Liver (tissue), 8 donors: ENCODE measurements at regions not wholly inside any gene's neighbourhood (a gene's known extent, or its start where the extent isn't known, plus 50 kb on each side); places are given as distances from the start of the nearest gene placed in this dataset.
A peak's percentile ranks its signal among the peaks of the same experiment; 100 is the strongest.

Source experiments
- DNase-seq: peaks from one replicate; pipeline ENCODE4 v3.0.0-alpha.2; 2017; ENCODE audit warnings: low spot score
- H3K27ac ChIP-seq, 2 donors: one replicate each; pipeline ENCODE4 v1.7.0; 2013; ENCODE audit warnings: inconsistent platforms in 2 of 2, low read length in 2 of 2, control low read depth in 1 of 2, low read depth in 1 of 2, mild to moderate bottlenecking in 1 of 2
- H3K27me3 ChIP-seq, 4 donors: one replicate each; pipeline versions ENCODE4 v1.6.1 to v1.7.0; 2013; ENCODE audit warnings: low read length in 3 of 4, inconsistent platforms in 1 of 4, mild to moderate bottlenecking in 1 of 4, moderate library complexity in 1 of 4; ENCODE audit not compliant: control insufficient read depth in 4 of 4, insufficient read depth in 4 of 4
- H3K36me3 ChIP-seq, 4 donors: one replicate each; pipeline versions ENCODE4 v1.6.1 to v1.7.0; 2013; ENCODE audit warnings: low read length in 3 of 4, mild to moderate bottlenecking in 3 of 4, low read depth in 1 of 4, moderate library complexity in 1 of 4; ENCODE audit not compliant: control insufficient read depth in 4 of 4, insufficient read depth in 3 of 4
- H3K4me1 ChIP-seq, 4 donors: one replicate each; pipeline versions ENCODE4 v1.6.1 to v1.7.0; 2013; ENCODE audit warnings: low read length in 3 of 4, mild to moderate bottlenecking in 3 of 4, moderate library complexity in 1 of 4; ENCODE audit not compliant: control insufficient read depth in 4 of 4, insufficient read depth in 4 of 4
- H3K4me3 ChIP-seq, 3 donors: one replicate each; pipeline versions ENCODE4 v1.6.1 to v1.7.0; 2013; ENCODE audit warnings: low read length in 3 of 3, control low read depth in 1 of 3, low read depth in 1 of 3, mild to moderate bottlenecking in 1 of 3
- H3K9ac ChIP-seq, 2 donors: one replicate each; pipeline ENCODE4 v1.7.0; 2013; ENCODE audit warnings: low read length in 2 of 2, mild to moderate bottlenecking in 2 of 2, moderate library complexity in 2 of 2, control low read depth in 1 of 2, low read depth in 1 of 2
- H3K9me3 ChIP-seq, 4 donors: one replicate each; pipeline versions ENCODE4 v1.6.1 to v1.7.0; 2013; ENCODE audit warnings: low read length in 3 of 4; ENCODE audit not compliant: control insufficient read depth in 4 of 4
- EGR1 ChIP-seq, 2 donors: IDR thresholded peaks; 2 replicates each; pipeline ENCODE4 v1.6.1; 2016 to 2018; ENCODE audit warnings: antibody characterized with exemption in 2 of 2, low read depth in 2 of 2
- FOXA1 ChIP-seq: IDR thresholded peaks from 2 replicates; pipeline ENCODE4 v1.6.1; 2016; ENCODE audit warnings: antibody characterized with exemption
- GABPA ChIP-seq, 2 donors: IDR thresholded peaks in 1 of 2; conservative IDR thresholded peaks in 1 of 2; 2 replicates each; pipeline ENCODE4 v1.6.1; 2016; ENCODE audit warnings: antibody characterized with exemption in 2 of 2, mild to moderate bottlenecking in 1 of 2, moderate library complexity in 1 of 2
- HNF4A ChIP-seq, 2 donors: conservative IDR thresholded peaks; 2 replicates each; pipeline ENCODE4 v1.6.1; 2016; ENCODE audit warnings: antibody characterized with exemption in 2 of 2, mild to moderate bottlenecking in 2 of 2
- HNF4G ChIP-seq: IDR thresholded peaks from 2 replicates; pipeline ENCODE4 v1.6.1; 2016; ENCODE audit warnings: antibody characterized with exemption
- NR2F2 ChIP-seq: IDR thresholded peaks from 2 replicates; pipeline ENCODE4 v1.6.1; 2016; ENCODE audit warnings: antibody characterized with exemption
- RAD21 ChIP-seq, 2 donors: IDR thresholded peaks; 2 replicates each; pipeline ENCODE4 v1.6.1; 2016; ENCODE audit warnings: antibody characterized with exemption in 2 of 2, mild to moderate bottlenecking in 2 of 2
- RXRA ChIP-seq, 2 donors: IDR thresholded peaks; 2 replicates each; pipeline ENCODE4 v1.6.1; 2017 to 2018; ENCODE audit warnings: antibody characterized with exemption in 2 of 2, mild to moderate bottlenecking in 1 of 2
- SP1 ChIP-seq: IDR thresholded peaks from 2 replicates; pipeline ENCODE4 v1.6.1; 2018; ENCODE audit warnings: antibody characterized with exemption, mild to moderate bottlenecking
- TAF1 ChIP-seq: conservative IDR thresholded peaks from 2 replicates; pipeline ENCODE4 v1.6.1; 2016; ENCODE audit warnings: antibody characterized with exemption, mild to moderate bottlenecking
- YY1 ChIP-seq: IDR thresholded peaks from 2 replicates; pipeline ENCODE4 v1.6.1; 2016; ENCODE audit warnings: antibody characterized with exemption, mild to moderate bottlenecking
- WGBS: extraction: QIAGEN DNeasy Blood & Tissue Kit; methylation state at CpG from one replicate; pipeline ENCODE4 v1.1.7; 2013; 5-methylcytosine and 5-hydroxymethylcytosine counted together
- TF ChIP-seq, protein P1 (sequence below): IDR thresholded peaks from 2 replicates; pipeline ENCODE4 v1.6.1; 2016; ENCODE audit warnings: antibody characterized with exemption, mild to moderate bottlenecking
- TF ChIP-seq, protein P2 (sequence below): IDR thresholded peaks from 2 replicates; pipeline ENCODE4 v1.6.1; 2016; ENCODE audit warnings: antibody characterized with exemption
- TF ChIP-seq, protein P3 (sequence below): IDR thresholded peaks from 2 replicates; pipeline ENCODE4 v1.6.1; 2016; ENCODE audit warnings: antibody characterized with exemption
- TF ChIP-seq, protein P4 (sequence below): fragments of 150-350 bp; IDR thresholded peaks from 2 replicates; pipeline ENCODE4 v1.5.1; 2017; ENCODE audit warnings: improper control_type of control experiment, low read depth, low read length; ENCODE audit not compliant: missing input control
- donor health status: healthy.
- donor health status: healthy.
- donor health status: healthy.
- donor health status: healthy.
- donor health status: healthy.

DNA sequence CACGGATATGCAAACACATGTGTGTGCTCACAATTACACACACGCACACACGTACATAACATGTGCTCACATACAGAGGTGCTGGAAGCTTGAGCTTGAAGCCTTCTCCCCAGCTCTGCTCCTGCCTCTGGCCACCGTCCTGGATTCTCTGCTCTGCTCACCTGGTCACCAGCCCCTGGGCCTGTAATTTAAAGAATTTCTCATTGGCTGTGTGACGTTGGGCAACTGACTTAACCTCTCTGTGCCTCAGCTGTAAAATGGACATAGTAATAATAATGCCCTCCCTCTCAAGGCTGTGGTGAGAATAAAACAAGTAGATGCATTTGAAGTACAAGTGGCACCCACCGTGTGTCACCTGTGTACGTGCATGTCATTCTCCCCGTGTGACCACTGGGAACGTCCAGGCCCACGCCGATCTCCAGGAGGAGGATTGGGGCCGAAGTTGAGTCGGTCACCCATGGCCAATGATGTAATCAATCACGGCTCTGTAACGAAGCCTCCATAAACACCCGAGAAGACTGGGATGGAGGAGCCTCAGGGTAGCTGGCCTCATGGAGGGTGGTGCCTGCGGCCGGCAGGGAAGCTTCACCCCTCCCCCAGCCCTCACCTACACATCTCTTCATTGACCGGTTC is 160.9 kb upstream of the AFDN start (continued):
- TF ChIP-seq, protein P1, sequence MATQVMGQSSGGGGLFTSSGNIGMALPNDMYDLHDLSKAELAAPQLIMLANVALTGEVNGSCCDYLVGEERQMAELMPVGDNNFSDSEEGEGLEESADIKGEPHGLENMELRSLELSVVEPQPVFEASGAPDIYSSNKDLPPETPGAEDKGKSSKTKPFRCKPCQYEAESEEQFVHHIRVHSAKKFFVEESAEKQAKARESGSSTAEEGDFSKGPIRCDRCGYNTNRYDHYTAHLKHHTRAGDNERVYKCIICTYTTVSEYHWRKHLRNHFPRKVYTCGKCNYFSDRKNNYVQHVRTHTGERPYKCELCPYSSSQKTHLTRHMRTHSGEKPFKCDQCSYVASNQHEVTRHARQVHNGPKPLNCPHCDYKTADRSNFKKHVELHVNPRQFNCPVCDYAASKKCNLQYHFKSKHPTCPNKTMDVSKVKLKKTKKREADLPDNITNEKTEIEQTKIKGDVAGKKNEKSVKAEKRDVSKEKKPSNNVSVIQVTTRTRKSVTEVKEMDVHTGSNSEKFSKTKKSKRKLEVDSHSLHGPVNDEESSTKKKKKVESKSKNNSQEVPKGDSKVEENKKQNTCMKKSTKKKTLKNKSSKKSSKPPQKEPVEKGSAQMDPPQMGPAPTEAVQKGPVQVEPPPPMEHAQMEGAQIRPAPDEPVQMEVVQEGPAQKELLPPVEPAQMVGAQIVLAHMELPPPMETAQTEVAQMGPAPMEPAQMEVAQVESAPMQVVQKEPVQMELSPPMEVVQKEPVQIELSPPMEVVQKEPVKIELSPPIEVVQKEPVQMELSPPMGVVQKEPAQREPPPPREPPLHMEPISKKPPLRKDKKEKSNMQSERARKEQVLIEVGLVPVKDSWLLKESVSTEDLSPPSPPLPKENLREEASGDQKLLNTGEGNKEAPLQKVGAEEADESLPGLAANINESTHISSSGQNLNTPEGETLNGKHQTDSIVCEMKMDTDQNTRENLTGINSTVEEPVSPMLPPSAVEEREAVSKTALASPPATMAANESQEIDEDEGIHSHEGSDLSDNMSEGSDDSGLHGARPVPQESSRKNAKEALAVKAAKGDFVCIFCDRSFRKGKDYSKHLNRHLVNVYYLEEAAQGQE = no peak

DNA sequence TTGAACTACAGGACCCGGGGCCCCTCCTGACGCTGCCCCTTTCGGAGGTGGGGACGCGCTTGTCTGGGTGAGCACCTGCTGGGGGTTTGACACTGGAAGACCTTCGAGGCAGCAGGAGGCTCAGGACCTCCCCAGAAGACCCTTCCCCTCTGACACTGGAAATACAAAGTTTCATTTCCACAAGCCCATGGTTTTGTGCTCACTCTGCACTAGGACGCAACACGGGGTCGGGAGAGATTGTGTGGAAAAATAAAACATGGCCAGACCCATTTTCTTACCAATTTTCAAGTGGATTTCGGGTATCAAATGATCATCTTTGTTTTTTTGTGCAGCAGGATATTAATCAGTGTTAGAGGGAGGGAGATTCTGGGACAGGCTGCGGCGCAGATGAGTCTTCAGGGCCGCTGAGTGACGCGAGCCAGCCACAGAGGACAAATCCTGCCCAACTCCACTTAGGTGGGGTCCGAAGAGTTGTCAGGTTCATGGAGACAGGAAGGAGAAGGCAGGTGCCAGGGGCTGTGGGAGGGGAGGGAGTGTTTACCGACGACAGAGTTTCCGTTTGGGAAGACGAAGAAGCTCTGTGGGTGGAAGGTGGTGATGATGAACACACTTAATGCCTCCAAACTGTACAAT is 160.0 kb upstream of the AFDN start:
- H3K27ac ChIP-seq = peak overlapping the region; percentile 76 to 92
- H3K4me1 ChIP-seq = peaks cover 21 to 71% (median 48%) of the 10 kb centered on the region in 4 donors
- no peak overlapping the region for H3K4me3 ChIP-seq
- TF ChIP-seq, protein P2, sequence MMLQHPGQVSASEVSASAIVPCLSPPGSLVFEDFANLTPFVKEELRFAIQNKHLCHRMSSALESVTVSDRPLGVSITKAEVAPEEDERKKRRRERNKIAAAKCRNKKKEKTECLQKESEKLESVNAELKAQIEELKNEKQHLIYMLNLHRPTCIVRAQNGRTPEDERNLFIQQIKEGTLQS = no peak
- TF ChIP-seq FOXA1 = no peak
- TF ChIP-seq HNF4G = no peak
- no peaks in the 10 kb centered on the region for H3K27me3 ChIP-seq
- DNase-seq = no peak
- no peak overlapping the region for H3K9ac ChIP-seq
- H3K36me3 ChIP-seq = no peaks in the 10 kb centered on the region
- 89% methylated on average over 20 of the region's 20 CpGs for WGBS
- no peaks in the 10 kb centered on the region for H3K9me3 ChIP-seq

DNA sequence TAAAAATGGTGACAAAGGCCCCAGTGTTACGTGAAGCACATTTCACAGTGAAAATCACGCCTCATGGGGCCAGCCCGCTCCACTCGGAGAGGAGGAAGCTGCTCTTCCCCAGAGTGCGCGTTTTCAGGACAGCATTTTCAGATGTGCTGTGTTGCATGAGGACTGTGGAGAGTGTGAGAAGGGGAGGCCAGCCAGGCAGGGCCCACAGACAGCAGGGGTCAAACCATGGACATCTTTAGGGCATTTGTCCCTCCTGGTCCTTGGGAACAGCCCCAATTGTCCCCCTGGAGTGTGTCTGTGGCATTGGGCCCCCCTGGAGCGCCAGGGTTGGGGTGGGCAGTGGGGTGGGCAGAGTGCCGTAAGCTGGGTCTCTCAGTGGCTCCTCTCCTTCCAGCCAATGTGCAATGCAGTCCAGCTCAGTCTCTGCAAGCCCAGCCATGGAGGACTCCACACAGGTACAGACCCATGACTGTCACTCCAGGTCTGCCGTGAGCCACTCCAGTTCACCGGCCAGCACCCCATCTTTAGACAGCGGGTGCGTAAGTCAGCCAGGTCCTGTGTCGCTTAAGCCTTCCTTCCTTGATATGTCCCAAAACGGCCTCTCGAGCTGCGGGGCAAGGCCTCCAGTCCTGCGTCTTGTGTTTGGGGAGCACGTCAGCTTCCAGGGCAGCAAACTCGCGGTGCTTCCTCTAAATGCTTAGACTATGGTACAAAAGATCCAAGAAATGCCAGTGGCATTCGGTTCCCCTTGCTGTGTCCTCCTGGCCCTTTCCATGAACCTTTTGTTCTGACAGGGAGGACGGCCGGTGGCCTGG is 159.3 kb upstream of the AFDN start:
- Histone ChIP-seq H3K9ac (peak overlapping the region; percentile 23 to 42), H3K4me1 (peaks cover 17 to 64% (median 41%) of the 10 kb centered on the region in 4 donors), H3K36me3 (no peaks in the 10 kb centered on the region), H3K27ac (peak overlapping the region; percentile 76 to 92), H3K4me3 (no peak overlapping the region), H3K27me3 (no peaks in the 10 kb centered on the region), H3K9me3 (no peaks in the 10 kb centered on the region)
- DNase-seq = no peak
- TF ChIP-seq FOXA1 = no peak
- no peak for TF ChIP-seq EGR1 (IDR thresholded peaks at IDR 0.05; ENCODE audit: low read depth in 2 of 2)
- TF ChIP-seq, protein P2 = no peak
- TF ChIP-seq NR2F2 = no peak
- TF ChIP-seq TAF1 = no peak
- TF ChIP-seq RAD21 (IDR thresholded peaks at IDR 0.05) = no peak
- TF ChIP-seq GABPA (IDR thresholded peaks at IDR 0.05 in 1 of 2, conservative IDR thresholded peaks at IDR 0.05 in 1 of 2) = no peak
- TF ChIP-seq, protein P3, sequence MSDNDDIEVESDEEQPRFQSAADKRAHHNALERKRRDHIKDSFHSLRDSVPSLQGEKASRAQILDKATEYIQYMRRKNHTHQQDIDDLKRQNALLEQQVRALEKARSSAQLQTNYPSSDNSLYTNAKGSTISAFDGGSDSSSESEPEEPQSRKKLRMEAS = no peak
- TF ChIP-seq SP1 = no peak
- TF ChIP-seq RXRA (IDR thresholded peaks at IDR 0.05) = no peak
- TF ChIP-seq, protein P4, sequence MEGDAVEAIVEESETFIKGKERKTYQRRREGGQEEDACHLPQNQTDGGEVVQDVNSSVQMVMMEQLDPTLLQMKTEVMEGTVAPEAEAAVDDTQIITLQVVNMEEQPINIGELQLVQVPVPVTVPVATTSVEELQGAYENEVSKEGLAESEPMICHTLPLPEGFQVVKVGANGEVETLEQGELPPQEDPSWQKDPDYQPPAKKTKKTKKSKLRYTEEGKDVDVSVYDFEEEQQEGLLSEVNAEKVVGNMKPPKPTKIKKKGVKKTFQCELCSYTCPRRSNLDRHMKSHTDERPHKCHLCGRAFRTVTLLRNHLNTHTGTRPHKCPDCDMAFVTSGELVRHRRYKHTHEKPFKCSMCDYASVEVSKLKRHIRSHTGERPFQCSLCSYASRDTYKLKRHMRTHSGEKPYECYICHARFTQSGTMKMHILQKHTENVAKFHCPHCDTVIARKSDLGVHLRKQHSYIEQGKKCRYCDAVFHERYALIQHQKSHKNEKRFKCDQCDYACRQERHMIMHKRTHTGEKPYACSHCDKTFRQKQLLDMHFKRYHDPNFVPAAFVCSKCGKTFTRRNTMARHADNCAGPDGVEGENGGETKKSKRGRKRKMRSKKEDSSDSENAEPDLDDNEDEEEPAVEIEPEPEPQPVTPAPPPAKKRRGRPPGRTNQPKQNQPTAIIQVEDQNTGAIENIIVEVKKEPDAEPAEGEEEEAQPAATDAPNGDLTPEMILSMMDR = no peak
- TF ChIP-seq YY1 = no peak
- no peak for TF ChIP-seq HNF4G
- TF ChIP-seq HNF4A (conservative IDR thresholded peaks at IDR 0.05) = no peak
- WGBS = 67% methylated on average over 23 of the region's 23 CpGs
